ENCODE measurements at regions not wholly inside any gene's neighbourhood (a gene's known extent, or its start where the extent isn't known, plus 50 kb on each side); places are given as distances from the start of the nearest gene placed in this dataset.

- Histone ChIP-seq H3K9me3 (ENCODE audit: insufficient read depth, low read length) (no peaks in the 10 kb centered on the region), H4K20me1 (ENCODE audit: low read depth, low read length) (no peaks in the 10 kb centered on the region), H3K36me3 (ENCODE audit: low read length) (no peaks in the 10 kb centered on the region), H3K79me2 (ENCODE audit: insufficient read depth, low read length) (no peaks in the 10 kb centered on the region), H3F3A (ENCODE audit: insufficient read depth) (no peaks in the 10 kb centered on the region), H3K27me3 (ENCODE audit: low read length) (no peaks in the 10 kb centered on the region), H3K4me3 (ENCODE audit: insufficient read depth, low read length, poor library complexity, severe bottlenecking) (no peak overlapping the region), H3K4me2 (ENCODE audit: low read depth, low read length, poor library complexity, severe bottlenecking) (no peak overlapping the region), H2AFZ (ENCODE audit: low read depth, low read length, severe bottlenecking) (no peak overlapping the region), H3K9me2 (replicated peaks; ENCODE audit: insufficient read depth, low read length) (no peaks in the 10 kb centered on the region), H3K9ac (ENCODE audit: low read length) (no peak overlapping the region), H3K27ac (ENCODE audit: low read depth, low read length) (no peak overlapping the region)
- TF ChIP-seq EZH2phosphoT487 (conservative IDR thresholded peaks at IDR 0.05; ENCODE audit: low read length) (no peak), CTCF (IDR thresholded peaks at IDR 0.05; ENCODE audit: insufficient read depth, low read length, poor library complexity, severe bottlenecking) (no peak)
Observed at GRCh38 chr4:85092536-85092935, 126.0 kb upstream of the WDFY3 start.

GRCh38 chr4:85092943-85093342 lies 126.5 kb upstream of the WDFY3 start:
- no peaks in the 10 kb centered on the region for H4K20me1 ChIP-seq (ENCODE audit: low read depth, low read length)
- no peaks in the 10 kb centered on the region for H3F3A ChIP-seq (ENCODE audit: insufficient read depth)
- H3K4me3 ChIP-seq (ENCODE audit: insufficient read depth, low read length, poor library complexity, severe bottlenecking), result no peak overlapping the region
- H3K9me2 ChIP-seq (replicated peaks; ENCODE audit: insufficient read depth, low read length), result no peaks in the 10 kb centered on the region
- TF ChIP-seq CTCF (IDR thresholded peaks at IDR 0.05; ENCODE audit: insufficient read depth, low read length, poor library complexity, severe bottlenecking), result no peak
- TF ChIP-seq EZH2phosphoT487 (conservative IDR thresholded peaks at IDR 0.05; ENCODE audit: low read length), result no peak
- no peak overlapping the region for H3K9ac ChIP-seq (ENCODE audit: low read length)
- H3K27me3 ChIP-seq (ENCODE audit: low read length), result no peaks in the 10 kb centered on the region
- no peak overlapping the region for H2AFZ ChIP-seq (ENCODE audit: low read depth, low read length, severe bottlenecking)
- H3K4me2 ChIP-seq (ENCODE audit: low read depth, low read length, poor library complexity, severe bottlenecking), result no peak overlapping the region
- H3K27ac ChIP-seq (ENCODE audit: low read depth, low read length), result no peak overlapping the region
- no peaks in the 10 kb centered on the region for H3K36me3 ChIP-seq (ENCODE audit: low read length)
- no peaks in the 10 kb centered on the region for H3K79me2 ChIP-seq (ENCODE audit: insufficient read depth, low read length)
- no peaks in the 10 kb centered on the region for H3K9me3 ChIP-seq (ENCODE audit: insufficient read depth, low read length)

GRCh38 chr4:85094735-85095134 lies 128.2 kb upstream of the WDFY3 start:
- Histone ChIP-seq H3K27ac (ENCODE audit: low read depth, low read length) (no peak overlapping the region), H3K9me2 (replicated peaks; ENCODE audit: insufficient read depth, low read length) (no peaks in the 10 kb centered on the region), H3K4me2 (ENCODE audit: low read depth, low read length, poor library complexity, severe bottlenecking) (no peak overlapping the region), H3K79me2 (ENCODE audit: insufficient read depth, low read length) (no peaks in the 10 kb centered on the region), H3K27me3 (ENCODE audit: low read length) (no peaks in the 10 kb centered on the region), H4K20me1 (ENCODE audit: low read depth, low read length) (no peaks in the 10 kb centered on the region), H2AFZ (ENCODE audit: low read depth, low read length, severe bottlenecking) (no peak overlapping the region), H3K9me3 (ENCODE audit: insufficient read depth, low read length) (no peaks in the 10 kb centered on the region), H3K4me3 (ENCODE audit: insufficient read depth, low read length, poor library complexity, severe bottlenecking) (no peak overlapping the region), H3K9ac (ENCODE audit: low read length) (no peak overlapping the region), H3K36me3 (ENCODE audit: low read length) (no peaks in the 10 kb centered on the region), H3F3A (ENCODE audit: insufficient read depth) (no peaks in the 10 kb centered on the region)
- no peak for TF ChIP-seq EZH2phosphoT487 (conservative IDR thresholded peaks at IDR 0.05; ENCODE audit: low read length)
- TF ChIP-seq CTCF (IDR thresholded peaks at IDR 0.05; ENCODE audit: insufficient read depth, low read length, poor library complexity, severe bottlenecking), result no peak

- Histone ChIP-seq H3F3A (ENCODE audit: insufficient read depth) (no peaks in the 10 kb centered on the region), H3K9me3 (ENCODE audit: insufficient read depth, low read length) (no peaks in the 10 kb centered on the region), H3K36me3 (ENCODE audit: low read length) (no peaks in the 10 kb centered on the region), H3K27me3 (ENCODE audit: low read length) (no peaks in the 10 kb centered on the region), H3K9me2 (replicated peaks; ENCODE audit: insufficient read depth, low read length) (no peaks in the 10 kb centered on the region), H3K79me2 (ENCODE audit: insufficient read depth, low read length) (no peaks in the 10 kb centered on the region), H3K4me2 (ENCODE audit: low read depth, low read length, poor library complexity, severe bottlenecking) (no peak overlapping the region), H3K9ac (ENCODE audit: low read length) (no peak overlapping the region), H3K27ac (ENCODE audit: low read depth, low read length) (no peak overlapping the region), H4K20me1 (ENCODE audit: low read depth, low read length) (no peaks in the 10 kb centered on the region), H3K4me3 (ENCODE audit: insufficient read depth, low read length, poor library complexity, severe bottlenecking) (no peak overlapping the region), H2AFZ (ENCODE audit: low read depth, low read length, severe bottlenecking) (no peak overlapping the region)
- TF ChIP-seq EZH2phosphoT487 (conservative IDR thresholded peaks at IDR 0.05; ENCODE audit: low read length) (no peak), CTCF (IDR thresholded peaks at IDR 0.05; ENCODE audit: insufficient read depth, low read length, poor library complexity, severe bottlenecking) (no peak)
Observed at GRCh38 chr4:85102606-85103005, 136.1 kb upstream of the WDFY3 start.

Measured in SU-DHL-6 (cell line).